HG02759 (cell line): ENCODE measurements at regions not wholly inside any gene's neighbourhood (a gene's known extent, or its start where the extent isn't known, plus 50 kb on each side); places are given as distances from the start of the nearest gene placed in this dataset.

Source experiments
- ATAC-seq: cut with Tn5 transposase; IDR thresholded peaks from one replicate; pipeline ENCODE4 v1.9.1; 2021; ENCODE audit warnings: mild to moderate bottlenecking, moderate library complexity; ENCODE audit not compliant: unreplicated experiment

DNA sequence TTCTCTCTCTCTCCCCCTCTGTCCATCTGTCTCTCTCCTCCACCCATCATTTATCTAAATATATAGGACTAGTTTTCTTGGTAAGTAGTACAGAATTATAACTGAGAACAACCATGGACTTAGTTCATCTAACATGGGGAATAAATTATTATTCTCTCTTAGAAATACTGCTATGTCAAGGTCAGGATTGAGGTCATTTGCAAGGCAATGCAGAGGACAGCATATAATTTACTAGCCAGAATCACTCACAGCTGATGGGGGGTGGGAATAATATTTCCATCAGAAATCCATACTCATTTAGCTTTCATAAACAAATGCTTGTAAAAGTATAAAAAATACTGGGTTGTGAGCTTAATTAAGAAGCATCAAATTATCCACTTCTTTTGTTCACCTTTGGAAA, 553.9 kb upstream of the POU3F2 start:
- ATAC-seq: no peak

DNA sequence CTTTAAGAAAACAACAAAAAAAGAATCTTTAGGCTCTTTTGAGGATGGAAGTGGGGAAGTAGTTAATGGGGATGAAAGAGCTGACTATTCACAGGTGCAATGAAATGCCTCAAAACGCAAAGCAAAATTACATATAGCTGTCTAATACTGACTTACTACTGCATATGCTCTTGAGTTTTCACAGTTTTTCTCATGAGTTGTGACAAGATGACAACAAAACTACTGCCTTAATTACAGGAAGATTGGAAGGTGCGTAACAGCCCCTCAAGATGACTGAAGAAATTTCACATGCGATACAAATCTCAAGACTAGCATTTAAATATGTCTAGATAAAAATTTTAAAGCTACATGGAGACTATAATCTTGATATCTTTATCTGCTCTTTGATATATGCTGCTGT, 547.8 kb upstream of the POU3F2 start:
- no peak for ATAC-seq

GRCh38 chr6:98287876-98288275, 546.5 kb upstream of the POU3F2 start:
- no peak for ATAC-seq

DNA sequence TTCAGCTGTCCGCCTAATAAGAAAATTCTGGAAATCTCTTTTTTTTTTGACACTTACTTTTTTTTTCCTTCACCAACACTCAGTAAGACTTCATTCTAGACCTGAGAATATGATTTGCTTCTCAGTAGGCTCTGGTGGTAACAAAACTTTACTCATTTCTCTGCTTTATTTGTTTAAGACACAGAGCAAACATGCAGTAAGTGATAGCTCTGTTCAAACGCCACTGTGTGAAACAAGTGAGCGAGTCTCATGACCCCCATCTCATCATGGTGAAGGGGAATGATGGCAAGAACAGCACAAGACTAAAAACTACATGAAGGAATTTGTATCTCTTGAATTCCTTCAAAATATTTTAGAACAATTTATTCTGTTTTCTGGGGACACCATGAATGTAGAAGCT, 541.6 kb upstream of the POU3F2 start:
- ATAC-seq: no peak

DNA sequence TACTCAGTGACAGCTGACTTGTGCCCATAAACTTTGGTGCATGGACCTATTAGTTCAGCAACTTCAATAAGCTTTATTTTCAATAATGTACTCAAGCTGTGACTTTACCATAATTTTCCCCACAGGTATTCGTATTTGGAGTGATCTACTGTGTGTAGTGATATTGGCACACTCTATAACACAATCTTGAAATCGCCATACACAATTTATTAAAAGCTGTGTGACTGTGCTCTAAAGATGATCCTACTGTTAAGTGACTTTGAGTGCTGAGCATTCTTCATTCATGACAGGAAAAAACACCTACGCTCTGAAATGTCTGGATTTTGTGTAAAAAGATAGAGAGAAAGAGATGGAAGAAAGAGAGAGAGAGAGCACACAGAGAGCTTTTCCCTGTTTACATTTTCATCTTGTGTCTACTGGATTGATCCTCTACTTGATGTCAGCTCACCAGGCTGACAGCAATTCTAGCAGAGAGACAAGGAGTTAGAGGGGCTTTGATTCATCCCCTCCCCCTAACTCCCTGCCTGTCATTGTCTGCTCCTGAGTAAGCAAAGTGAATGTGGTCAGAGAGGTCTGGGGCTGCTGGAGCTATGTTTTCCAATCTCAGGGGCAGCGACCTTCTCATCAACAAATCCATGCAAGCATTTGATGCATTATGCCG, 538.7 kb upstream of the POU3F2 start:
- ATAC-seq: no peak

GRCh38 chr6:98308564-98308963, 525.8 kb upstream of the POU3F2 start:
- ATAC-seq: no peak

DNA sequence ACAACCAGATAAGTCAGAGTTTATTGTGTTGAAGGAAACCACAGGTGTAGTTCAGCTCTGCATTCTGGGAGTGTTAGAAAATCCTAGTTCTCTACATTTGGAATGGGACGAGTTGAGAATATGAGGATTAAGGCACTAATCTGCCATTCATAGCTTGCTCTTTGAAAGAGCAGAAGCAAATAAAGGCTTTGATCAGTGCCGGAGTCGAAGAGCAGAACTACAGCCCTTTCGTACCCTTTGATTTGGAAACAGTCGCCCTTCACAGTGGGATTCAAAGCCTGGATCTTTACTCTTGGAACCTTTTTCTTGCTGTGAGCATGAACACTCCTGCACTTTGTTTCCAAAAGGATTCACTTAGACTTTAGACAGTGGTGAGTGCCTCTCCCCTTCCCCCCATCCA, 523.9 kb upstream of the POU3F2 start:
- no peak for ATAC-seq

DNA sequence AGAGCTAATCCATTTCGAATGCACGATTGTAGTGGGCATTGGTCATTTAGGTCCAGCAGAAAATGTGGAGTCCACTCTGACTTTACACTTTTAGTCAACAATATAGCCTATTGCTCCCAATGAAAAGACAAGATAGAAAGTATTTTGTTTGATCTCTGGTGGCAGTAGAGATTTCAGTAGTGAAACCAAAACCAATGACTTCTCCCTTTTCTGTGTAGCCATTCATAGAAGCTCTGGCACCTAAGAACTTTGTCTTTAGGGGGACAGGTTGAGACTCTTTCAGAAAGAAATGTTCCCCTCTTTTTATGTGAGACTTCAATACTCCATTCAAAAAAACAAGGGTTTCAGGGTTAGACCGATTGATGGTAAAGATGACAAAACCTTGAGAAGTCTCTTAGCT, 510.8 kb upstream of the POU3F2 start:
- peak; percentile 92 for ATAC-seq

- no peak for ATAC-seq
Observed at GRCh38 chr6:98324446-98324845, 509.9 kb upstream of the POU3F2 start.

- no peak for ATAC-seq
Observed at GRCh38 chr6:98325366-98325765, 509.0 kb upstream of the POU3F2 start.

- no peak for ATAC-seq
Observed at GRCh38 chr6:98333273-98333672, 501.1 kb upstream of the POU3F2 start.

DNA sequence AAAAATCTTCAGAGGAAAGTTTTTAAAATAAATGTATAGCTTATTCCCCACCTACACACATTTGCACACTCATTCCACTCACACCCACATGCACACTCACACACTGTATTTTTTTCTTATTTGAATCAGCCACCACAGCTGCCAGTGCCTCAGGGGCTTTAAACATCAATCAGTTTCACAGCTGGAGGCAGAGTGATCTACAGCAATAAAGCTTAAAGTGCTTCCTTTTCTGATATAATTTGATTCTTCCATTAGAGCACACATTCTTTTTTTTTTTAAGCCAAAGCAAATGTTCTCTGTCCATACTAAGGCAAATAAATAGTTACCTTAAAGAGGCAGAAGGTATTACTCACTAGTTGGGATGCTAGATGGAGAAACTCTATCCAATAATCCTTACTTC, 498.8 kb upstream of the POU3F2 start:
- ATAC-seq: no peak

- ATAC-seq: no peak
Observed at GRCh38 chr6:98339506-98339905, 494.9 kb upstream of the POU3F2 start.

GRCh38 chr6:98343004-98343403, 491.4 kb upstream of the POU3F2 start:
- ATAC-seq: no peak

DNA sequence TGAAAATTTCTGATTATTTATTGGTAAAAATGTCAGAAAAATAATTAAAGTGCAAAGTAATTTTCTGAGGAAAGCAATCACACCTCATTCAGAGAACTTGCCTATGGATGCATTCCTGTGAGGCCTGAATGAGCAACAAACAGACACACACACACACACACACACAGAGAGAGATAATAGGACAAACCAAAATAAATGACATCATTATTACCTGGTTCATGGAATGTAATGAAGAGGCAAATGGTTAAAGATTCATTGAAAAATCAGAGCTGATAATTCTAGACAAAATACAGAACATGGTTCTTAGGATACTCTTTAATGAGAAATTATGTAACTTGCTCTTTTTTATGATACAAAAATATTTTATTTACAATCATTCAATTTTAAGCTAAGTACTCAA, 490.6 kb upstream of the POU3F2 start:
- no peak for ATAC-seq

DNA sequence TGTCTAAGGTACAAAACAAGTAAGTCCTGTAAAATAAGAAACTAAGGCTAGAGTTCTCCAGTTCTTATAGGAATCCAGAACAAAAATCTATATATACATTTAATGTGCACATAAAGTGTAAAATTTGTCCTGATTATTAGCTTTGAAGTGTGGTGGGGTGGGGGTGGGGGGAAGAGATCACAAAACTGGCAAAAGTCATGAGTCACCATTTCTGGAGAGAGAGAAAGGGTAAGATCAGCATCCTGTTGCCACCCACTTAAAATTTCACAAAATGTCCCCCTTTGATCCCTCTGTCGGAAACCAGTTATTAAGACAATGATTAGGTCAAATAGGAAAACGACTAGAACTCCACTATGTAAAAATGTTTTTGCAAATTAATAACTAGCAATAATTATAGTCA, 482.0 kb upstream of the POU3F2 start:
- no peak for ATAC-seq

DNA sequence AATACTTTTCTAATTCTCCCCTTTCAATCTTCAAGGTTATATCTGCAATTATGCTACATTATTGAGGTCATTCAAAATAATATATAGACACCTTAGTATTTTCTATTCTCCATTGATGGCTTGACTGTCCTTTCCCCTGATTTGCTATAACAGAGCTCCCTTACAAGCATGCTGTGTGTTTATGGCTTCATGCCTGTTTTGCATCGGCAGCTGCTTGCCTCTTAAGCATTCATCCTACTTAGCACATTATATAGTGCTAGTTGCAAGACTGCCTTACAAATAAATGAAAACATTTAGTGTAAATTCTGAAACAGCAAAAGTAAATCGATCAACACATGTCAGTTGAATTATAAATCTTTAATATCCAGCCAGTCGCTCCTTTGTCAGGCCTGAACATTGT, 476.2 kb upstream of the POU3F2 start:
- no peak for ATAC-seq

DNA sequence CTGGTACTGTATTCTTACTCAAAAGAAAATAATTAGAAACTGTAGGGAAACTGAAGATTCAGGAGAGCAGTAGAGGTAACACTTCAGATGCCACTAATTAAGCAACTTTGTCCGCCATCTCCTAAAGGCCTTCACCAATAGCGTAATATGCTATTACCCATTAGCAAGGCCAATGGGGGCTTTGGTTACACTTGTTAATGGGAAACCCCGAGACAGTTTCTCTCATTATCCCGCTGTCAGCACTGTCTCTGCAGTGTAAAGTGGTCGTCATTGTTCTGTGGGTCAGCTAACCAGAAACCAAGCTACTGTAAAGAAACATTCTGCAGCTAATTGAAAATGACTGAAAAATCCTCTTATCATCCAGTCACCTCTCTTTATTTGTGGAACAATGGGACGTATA, 468.0 kb upstream of the POU3F2 start:
- no peak for ATAC-seq

- ATAC-seq: no peak
Observed at GRCh38 chr6:98380589-98380988, 453.8 kb upstream of the POU3F2 start.

DNA sequence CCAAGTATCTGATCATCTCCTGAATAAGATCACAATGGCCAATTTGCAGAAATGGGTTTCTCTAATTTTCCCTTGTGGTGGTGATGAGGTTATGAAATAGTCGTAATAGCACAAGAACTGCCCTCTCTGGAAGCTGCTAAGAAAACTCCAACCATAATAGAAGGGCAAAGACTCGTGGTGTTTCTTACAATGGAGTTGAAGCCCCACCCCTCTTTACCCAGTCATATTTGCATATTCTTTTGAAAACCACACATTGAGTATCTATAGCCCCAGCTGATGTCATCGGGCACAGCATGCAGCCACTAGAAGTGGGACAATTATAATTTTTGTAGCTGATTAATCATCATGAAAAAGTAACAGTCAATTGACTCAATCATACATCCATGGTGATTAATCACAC, 452.1 kb upstream of the POU3F2 start:
- ATAC-seq: no peak

GRCh38 chr6:98384334-98384733, 450.0 kb upstream of the POU3F2 start:
- ATAC-seq: no peak

- no peak for ATAC-seq
Observed at GRCh38 chr6:98384801-98385200, 449.6 kb upstream of the POU3F2 start.

GRCh38 chr6:98395610-98396166, 438.7 kb upstream of the POU3F2 start:
- ATAC-seq: no peak
